HG03457 (cell line): ENCODE measurements at regions not wholly inside any gene's neighbourhood (a gene's known extent, or its start where the extent isn't known, plus 50 kb on each side); places are given as distances from the start of the nearest gene placed in this dataset.
"Not testable (repeated sequence)": the region's sequence is repeated elsewhere in the genome, so short reads cannot be mapped to it uniquely, and the experiment has no call there.

ENCODE experiments used
- ATAC-seq: cut with Tn5 transposase; IDR thresholded peaks from one replicate; pipeline ENCODE4 v1.9.1; 2021; ENCODE audit warnings: moderate number of reproducible peaks; ENCODE audit not compliant: unreplicated experiment

- no peak for ATAC-seq
These were observed 210.0 kb downstream of the PLA2G4A start for GRCh38 chr1:187038784-187039183.

- ATAC-seq: no peak
These were observed 212.4 kb downstream of the PLA2G4A start for GRCh38 chr1:187041104-187041503.

DNA sequence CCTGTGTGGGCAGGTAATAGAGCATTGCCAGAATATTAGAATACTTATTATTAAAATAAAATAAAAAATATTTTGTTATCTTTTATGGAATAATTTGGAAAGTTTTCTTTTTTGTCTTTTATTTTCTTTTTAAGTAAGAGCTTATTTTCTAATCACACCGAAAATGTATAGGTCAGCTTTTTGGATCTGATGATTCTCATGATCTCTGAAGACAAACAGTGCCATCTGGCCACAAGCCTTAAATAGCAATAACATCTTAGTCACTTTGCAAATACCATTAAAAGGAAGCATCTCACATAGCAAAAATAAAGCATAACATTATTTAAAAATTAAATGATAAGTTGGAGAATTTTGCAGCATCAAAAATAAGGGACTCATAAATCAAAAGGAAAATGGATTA lies 213.8 kb downstream of the PLA2G4A start:
- ATAC-seq: no peak

DNA sequence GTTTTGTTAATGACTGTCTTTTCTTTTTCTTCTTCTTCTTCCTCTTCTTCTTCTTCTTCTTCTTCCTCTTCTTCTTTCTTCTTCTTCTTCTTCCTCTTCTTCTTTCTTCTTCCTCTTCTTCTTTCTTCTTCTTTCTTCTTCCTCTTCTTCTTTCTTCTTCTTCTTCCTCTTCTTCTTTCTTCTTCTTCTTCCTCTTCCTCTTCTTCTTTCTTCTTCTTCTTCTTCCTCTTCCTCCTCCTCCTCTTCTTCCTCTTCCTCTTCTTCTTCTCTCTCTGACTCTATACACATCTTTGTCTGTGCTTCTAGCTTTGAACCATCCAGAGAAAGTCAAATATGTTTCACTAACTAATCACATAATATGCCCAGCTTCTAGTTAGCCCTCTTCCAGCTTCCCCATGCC lies 214.7 kb downstream of the PLA2G4A start:
- ATAC-seq: not testable (repeated sequence)

- no peak for ATAC-seq
These were observed 215.7 kb downstream of the PLA2G4A start for GRCh38 chr1:187044411-187044810.

GRCh38 chr1:187045371-187045770 lies 216.6 kb downstream of the PLA2G4A start:
- no peak for ATAC-seq

DNA sequence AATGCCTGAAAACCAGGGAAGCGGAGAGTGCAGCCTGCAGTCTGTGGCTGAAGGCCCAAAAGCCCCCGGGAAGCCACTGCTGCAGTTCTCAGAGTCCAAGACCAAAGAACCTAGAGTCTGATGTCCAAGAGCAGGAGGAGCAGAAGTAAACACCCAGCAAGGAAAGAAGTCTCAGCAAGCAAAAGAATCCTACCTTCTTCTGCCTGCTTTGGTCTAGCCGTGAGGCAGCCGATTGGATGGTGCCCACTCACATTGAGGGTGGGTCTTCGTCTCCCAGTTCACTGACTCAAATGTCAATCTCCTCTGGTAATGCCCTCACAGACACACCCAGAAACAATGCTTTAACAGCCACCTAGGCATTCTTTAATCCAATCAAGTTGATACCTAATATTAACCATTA lies 217.5 kb downstream of the PLA2G4A start:
- ATAC-seq: no peak

DNA sequence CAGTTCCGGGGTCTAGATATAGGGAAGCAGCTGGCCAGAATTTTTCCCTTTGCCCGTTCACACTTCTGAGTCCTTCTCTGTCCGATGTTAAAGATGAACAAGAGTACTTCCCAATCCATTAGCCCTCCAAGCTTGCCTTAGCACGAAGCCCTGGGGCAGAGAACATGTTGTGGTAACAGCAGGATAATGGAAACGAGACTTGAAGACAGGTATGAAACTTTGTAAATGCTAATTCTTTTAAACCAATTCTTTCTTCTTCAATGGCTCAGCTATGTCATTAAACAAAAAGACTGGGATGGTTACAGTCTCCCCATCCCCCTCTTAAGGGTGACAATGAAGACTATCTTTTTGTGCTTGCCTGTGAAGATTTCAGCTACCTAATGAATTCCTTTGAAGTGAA lies 218.5 kb downstream of the PLA2G4A start:
- ATAC-seq: no peak

DNA sequence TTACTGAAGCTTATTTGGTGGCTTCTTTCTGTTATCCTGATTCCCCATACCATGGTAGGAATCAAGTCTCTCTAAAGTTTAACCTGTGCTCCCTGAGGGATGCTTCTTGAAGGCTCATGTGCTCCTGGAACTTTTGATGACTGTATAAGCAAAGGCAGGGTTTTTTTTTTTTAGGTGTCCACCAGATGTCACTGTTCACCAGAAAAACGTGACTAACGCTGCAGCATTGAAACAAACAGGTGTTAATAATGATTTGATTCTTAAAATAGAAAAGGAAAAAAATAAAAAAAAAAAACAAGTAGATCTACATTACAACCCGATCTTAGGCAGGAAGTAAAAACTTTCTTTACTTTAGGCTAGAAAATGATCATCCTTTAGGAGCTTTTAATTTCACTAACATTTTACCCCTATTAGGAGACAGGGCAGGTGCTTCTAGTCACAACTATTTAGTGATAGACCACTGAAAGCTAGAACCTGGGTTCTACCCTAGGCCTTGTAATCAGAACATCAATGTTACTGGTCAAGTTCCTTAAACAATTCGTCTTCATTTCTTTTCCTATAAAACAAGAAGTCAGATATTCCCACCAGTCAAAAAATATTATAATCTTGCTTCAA lies 223.0 kb downstream of the PLA2G4A start:
- ATAC-seq: peak; percentile 82

- ATAC-seq: no peak
These were observed 225.1 kb downstream of the PLA2G4A start for GRCh38 chr1:187053876-187054275.

- ATAC-seq: no peak
These were observed 226.4 kb downstream of the PLA2G4A start for GRCh38 chr1:187054862-187055757.

GRCh38 chr1:187063271-187063670 lies 234.5 kb downstream of the PLA2G4A start:
- ATAC-seq: no peak

DNA sequence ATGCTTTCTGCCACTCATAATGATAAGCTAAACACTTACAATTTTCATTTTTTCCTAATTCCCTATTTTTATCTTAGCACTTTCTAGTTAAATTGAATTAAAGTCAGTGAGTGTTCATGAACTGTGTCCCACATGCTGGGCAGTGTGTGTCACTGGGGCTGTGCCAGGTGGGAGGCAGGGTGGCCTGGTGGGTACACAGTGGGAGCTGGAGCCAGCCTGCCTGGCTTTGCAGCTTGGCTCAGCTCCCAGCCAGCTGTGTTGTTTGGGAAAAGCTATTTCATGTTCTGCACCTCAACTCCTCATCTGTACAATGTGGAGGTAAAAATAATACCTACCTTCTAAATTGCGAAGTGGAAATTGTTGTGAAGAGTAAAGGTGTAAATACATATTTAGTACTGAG lies 238.4 kb downstream of the PLA2G4A start:
- no peak for ATAC-seq

DNA sequence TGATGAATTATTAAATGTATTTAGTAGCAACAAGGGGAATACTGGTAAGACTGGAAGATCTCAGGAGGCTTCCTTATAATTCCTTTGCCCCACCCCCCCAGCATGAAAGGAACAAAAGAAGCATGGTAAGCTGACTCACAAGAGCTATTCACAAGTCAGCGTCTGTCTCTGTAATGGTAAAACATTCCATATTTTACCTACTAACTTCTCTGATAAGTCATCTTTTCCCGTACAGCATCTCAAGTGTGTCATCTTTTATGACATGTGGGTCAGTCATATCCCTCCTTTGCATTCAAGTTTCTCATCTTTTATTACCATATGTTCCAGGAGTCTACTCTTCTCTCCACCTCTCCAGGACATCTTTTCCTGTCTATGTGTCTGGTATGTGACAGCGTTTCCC lies 241.3 kb downstream of the PLA2G4A start:
- ATAC-seq: no peak

- not testable (repeated sequence) for ATAC-seq
These were observed 243.7 kb downstream of the PLA2G4A start for GRCh38 chr1:187072262-187073034.

- ATAC-seq: not testable (repeated sequence)
These were observed 244.3 kb downstream of the PLA2G4A start for GRCh38 chr1:187073035-187073560.

GRCh38 chr1:187073634-187074245 lies 245.0 kb downstream of the PLA2G4A start:
- ATAC-seq: not testable (repeated sequence)

DNA sequence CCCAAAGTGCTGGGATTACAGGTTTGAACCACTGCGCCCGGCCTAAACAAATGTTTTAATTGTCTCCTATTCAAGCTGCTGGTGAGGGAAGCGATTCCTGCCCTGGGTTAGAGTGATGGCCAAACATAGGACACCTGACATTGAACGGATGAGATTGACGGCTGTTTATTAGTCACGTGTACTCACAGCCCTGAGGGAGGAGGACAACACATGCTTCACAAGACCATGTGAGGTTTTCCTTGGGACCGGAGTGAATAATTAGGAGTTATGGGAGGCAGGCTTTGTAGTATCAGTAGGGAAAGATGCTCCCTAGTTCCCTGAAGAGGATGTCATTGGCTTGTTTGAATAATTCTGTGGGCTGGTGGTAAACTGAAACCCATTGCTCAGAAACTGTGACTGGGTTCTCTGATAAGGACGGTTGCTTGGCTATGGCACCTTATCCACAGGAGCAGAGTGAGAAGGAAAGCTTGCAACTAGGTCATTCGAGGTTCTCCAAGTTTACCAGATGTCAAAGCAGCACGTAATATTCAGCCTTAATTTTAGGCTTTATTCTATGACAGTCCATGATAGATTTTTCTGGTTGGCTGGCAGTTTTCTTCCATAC lies 245.8 kb downstream of the PLA2G4A start:
- no peak for ATAC-seq

DNA sequence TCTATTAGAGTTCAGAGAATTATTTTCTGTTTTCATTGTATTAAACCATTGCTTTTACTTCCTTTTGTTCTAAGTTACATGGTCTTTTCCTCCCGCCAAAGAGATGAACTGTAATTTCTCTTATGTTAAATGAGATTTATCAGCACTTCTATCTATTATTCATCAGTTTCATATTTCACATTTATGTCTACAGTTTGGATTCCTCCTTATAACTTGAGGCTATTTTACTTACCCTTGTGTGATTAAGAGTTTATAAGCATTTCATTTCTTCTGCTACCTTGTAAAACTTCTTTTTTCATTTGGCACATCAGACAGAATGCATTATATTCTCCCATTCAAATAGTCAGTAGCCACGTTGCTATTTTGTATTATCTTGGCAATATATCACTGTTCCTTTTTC lies 248.2 kb downstream of the PLA2G4A start:
- ATAC-seq: no peak

DNA sequence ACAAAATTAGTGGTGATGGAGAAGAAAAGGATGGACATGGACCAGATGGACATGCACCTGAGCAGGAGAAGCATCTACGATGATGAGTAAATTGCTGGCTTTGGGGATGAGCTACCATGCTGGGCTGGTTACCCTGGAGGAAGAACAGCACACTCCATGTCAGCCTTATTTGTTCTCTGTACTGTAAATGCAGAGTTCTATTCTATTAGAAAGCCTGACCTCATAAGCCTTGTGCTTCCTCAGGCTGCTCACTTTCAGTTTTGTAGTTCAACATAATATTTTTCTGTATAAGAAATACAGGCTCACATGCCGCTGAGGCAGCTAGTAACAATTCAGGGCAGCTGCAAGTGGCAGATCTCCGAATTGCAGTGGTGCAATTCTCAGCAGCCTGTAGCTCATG lies 249.6 kb downstream of the PLA2G4A start:
- ATAC-seq: no peak
